Peyer's patch (tissue), 4 donors: ENCODE measurements at regions not wholly inside any gene's neighbourhood (a gene's known extent, or its start where the extent isn't known, plus 50 kb on each side); places are given as distances from the start of the nearest gene placed in this dataset.

Experiments used
- CTCF ChIP-seq, 6 experiments: fragments of 450-650 bp in 4 of 6; fragments of 200-600 bp in 2 of 6; sonication (generic) in 1 of 6; IDR thresholded peaks; one replicate each; pipeline ENCODE4 v1.5.1; 2017 to 2019; ENCODE audit warnings: antibody characterized with exemption in 6 of 6, mild to moderate bottlenecking in 3 of 6, moderate library complexity in 1 of 6
- POLR2A ChIP-seq, 2 donors: fragments of 450-650 bp; IDR thresholded peaks; one replicate each; pipeline ENCODE4 v1.5.1; 2017; ENCODE audit warnings: antibody characterized with exemption in 2 of 2, mild to moderate bottlenecking in 2 of 2, moderate library complexity in 2 of 2

- TF ChIP-seq CTCF (IDR thresholded peaks at IDR 0.05) (no peak), POLR2A (IDR thresholded peaks at IDR 0.05) (no peak)
These were observed 432.2 kb upstream of the MDGA2 start for GRCh38 chr14:48107646-48108045.
